SK-N-MC (cell line): ENCODE measurements at regions not wholly inside any gene's neighbourhood (a gene's known extent, or its start where the extent isn't known, plus 50 kb on each side); places are given as distances from the start of the nearest gene placed in this dataset.

Source experiments
- EZH2 ChIP-seq: fragments of 200-600 bp; sonication (generic); IDR thresholded peaks from one replicate; pipeline ENCODE4 v1.6.1; 2017; ENCODE audit warnings: antibody characterized with exemption
- POLR2AphosphoS5 ChIP-seq: IDR thresholded peaks from 2 replicates; pipeline ENCODE4 v1.6.1; 2012; ENCODE audit warnings: mild to moderate bottlenecking, low read depth, low read length, borderline replicate concordance

DNA sequence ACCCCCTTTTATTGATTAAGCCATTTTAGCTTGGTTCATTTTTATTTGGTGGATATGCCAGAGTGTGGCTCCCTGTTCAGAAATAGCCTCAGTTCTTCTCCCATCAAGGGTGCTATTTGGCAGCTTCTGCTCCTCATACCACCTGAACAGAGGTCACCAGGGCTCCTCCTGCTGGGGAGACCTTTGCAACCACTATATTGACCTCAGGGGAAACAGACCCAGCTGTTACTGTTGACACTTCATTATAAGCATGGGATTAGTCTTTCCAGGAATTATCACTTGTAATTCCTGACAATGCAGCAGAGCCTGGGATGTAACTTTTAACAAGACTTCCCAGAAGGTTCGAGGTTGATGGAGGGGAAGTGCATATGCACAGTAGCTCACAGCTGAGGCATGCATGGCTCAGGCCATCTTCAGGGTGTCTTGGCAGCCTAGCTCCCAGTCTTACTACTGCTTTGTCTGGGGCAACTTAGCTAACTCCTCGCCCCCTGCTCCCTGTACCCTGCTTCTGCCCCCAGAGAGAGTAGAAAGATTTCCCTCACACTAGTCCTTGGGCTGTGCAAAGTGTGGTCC is 239.4 kb upstream of the SPRED2 start:
- TF ChIP-seq POLR2AphosphoS5 (no peak), EZH2 (no peak)
